ENCODE measurements at regions not wholly inside any gene's neighbourhood (a gene's known extent, or its start where the extent isn't known, plus 50 kb on each side); places are given as distances from the start of the nearest gene placed in this dataset.

DNA sequence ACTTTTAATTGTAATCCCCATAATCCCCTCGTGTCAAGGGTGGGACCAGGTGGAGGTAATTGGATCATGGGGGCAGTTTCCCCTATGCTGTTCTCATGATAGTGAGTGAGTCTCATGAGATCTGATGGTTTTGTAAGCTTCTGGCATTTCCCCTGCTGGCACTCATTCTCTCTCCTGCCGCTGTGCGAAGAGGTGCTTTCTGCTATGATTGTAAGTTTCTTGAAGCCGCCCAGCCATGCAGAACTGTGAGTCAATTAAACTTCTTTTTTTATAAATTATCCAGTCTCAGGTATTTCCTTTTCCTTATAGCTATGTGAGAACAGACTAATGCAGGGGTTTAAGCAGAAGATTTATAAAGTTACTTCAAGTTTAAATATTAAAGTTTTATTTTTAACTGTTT, 655.2 kb downstream of the EPHA4 start:
- FAIRE-seq (no peak), DNase-seq (ENCODE audit: low spot score) (no peak), ATAC-seq (no peak)
- no TSS peak for BruUV-seq (replicated peaks)
- 51% methylated on average over 4 of the region's 4 CpGs for WGBS (ENCODE audit: low lambda C conversion rate)
- H3K9me3 ChIP-seq (ENCODE audit: low read length): peaks cover 72% of the 10 kb centered on the region
- H3K79me2 ChIP-seq (ENCODE audit: insufficient read depth, low read length): no peaks in the 10 kb centered on the region
- H3K4me2 ChIP-seq (ENCODE audit: low read depth, low read length): no peak overlapping the region
- H3K9ac ChIP-seq (ENCODE audit: insufficient read depth, low read depth, low read length): no peak overlapping the region
- no peak overlapping the region for H3K4me3 ChIP-seq (replicated peaks in 1 of 3; ENCODE audit: insufficient read depth in 1 of 3, low read depth in 2 of 3, low read length in 3 of 3)
- in situ Hi-C loops (cut with HindIII; ENCODE audit: extremely low pct_ligation_motif_present, low pct_unique_long_range_greater_than_20kb) (no loop called here), intact Hi-C loops (cut with micrococcal nuclease; ENCODE audit: unreplicated experiment) (no loop called here)
- H3K27me3 ChIP-seq (ENCODE audit: control insufficient read depth in 1 of 2, insufficient read depth in 2 of 2, low read length in 2 of 2): no peaks in the 10 kb centered on the region
- CTCF ChIA-PET (ENCODE audit: low intra/inter-chr PET ratio, low total read pairs): no interaction called here
- no peak for TF ChIP-seq ZNF619 (CRISPR knock-in tag; IDR thresholded peaks at IDR 0.05)
- no peak for TF ChIP-seq CHCHD3 (CRISPR knock-in tag; IDR thresholded peaks at IDR 0.05)
- TF ChIP-seq, protein P1, sequence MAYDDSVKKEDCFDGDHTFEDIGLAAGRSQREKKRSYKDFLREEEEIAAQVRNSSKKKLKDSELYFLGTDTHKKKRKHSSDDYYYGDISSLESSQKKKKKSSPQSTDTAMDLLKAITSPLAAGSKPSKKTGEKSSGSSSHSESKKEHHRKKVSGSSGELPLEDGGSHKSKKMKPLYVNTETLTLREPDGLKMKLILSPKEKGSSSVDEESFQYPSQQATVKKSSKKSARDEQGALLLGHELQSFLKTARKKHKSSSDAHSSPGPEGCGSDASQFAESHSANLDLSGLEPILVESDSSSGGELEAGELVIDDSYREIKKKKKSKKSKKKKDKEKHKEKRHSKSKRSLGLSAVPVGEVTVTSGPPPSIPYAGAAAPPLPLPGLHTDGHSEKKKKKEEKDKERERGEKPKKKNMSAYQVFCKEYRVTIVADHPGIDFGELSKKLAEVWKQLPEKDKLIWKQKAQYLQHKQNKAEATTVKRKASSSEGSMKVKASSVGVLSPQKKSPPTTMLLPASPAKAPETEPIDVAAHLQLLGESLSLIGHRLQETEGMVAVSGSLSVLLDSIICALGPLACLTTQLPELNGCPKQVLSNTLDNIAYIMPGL (CRISPR knock-in tag; IDR thresholded peaks at IDR 0.05; ENCODE audit: borderline replicate concordance in 1 of 2, low read depth in 1 of 2): no peak
- no peak for TF ChIP-seq CEBPG (CRISPR knock-in tag; IDR thresholded peaks at IDR 0.05)
- TF ChIP-seq, protein P2, sequence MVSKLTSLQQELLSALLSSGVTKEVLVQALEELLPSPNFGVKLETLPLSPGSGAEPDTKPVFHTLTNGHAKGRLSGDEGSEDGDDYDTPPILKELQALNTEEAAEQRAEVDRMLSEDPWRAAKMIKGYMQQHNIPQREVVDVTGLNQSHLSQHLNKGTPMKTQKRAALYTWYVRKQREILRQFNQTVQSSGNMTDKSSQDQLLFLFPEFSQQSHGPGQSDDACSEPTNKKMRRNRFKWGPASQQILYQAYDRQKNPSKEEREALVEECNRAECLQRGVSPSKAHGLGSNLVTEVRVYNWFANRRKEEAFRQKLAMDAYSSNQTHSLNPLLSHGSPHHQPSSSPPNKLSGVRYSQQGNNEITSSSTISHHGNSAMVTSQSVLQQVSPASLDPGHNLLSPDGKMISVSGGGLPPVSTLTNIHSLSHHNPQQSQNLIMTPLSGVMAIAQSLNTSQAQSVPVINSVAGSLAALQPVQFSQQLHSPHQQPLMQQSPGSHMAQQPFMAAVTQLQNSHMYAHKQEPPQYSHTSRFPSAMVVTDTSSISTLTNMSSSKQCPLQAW (CRISPR knock-in tag; IDR thresholded peaks at IDR 0.05): no peak
- TF ChIP-seq ZNF460 (CRISPR knock-in tag; IDR thresholded peaks at IDR 0.05; ENCODE audit: borderline replicate concordance): no peak
- no peak for TF ChIP-seq GZF1 (CRISPR knock-in tag; IDR thresholded peaks at IDR 0.05)
- no peak for TF ChIP-seq TCF12 (IDR thresholded peaks at IDR 0.05)
- TF ChIP-seq TCF12 (CRISPR knock-in tag; IDR thresholded peaks at IDR 0.05): no peak
- POLR2A ChIA-PET: no interaction called here
- no peak overlapping the region for H2AFZ ChIP-seq (ENCODE audit: low read length)
- H4K20me1 ChIP-seq (ENCODE audit: insufficient read depth, low read length): no peaks in the 10 kb centered on the region
- no peaks in the 10 kb centered on the region for H3K36me3 ChIP-seq (replicated peaks in 1 of 2; ENCODE audit: control insufficient read depth in 1 of 2, insufficient read depth in 2 of 2, low read length in 2 of 2)
- H3K4me1 ChIP-seq (ENCODE audit: insufficient read depth, low read length): no peaks in the 10 kb centered on the region
- no peak overlapping the region for H3K27ac ChIP-seq (ENCODE audit: extremely low read length, insufficient read depth, low read length)
